ENCODE measurements at regions not wholly inside any gene's neighbourhood (a gene's known extent, or its start where the extent isn't known, plus 50 kb on each side); places are given as distances from the start of the nearest gene placed in this dataset.
A peak's percentile ranks its signal among the peaks of the same experiment; 100 is the strongest.

DNA sequence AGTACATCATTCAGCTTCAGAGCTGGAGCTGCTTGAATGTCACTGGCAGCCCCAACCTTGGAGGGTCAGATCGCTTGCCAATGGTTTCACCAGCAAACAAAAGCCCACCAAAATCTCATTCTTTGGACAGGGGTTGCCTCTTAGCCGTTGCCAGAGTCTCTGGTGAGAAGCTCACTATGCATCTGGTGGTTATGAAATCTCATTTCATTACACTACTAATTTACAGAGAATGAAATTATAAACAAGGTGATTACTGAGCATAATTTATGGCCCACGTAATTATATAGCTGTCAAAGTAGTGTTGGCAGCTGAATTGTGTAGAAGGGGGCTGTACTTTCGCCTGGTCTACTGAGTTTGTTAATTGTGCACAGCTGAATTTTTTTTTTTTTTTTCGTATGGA lies 688.9 kb upstream of the KIF2B start:
- no peaks in the 10 kb centered on the region for H3K4me1 ChIP-seq
- no peak overlapping the region for H3K27ac ChIP-seq
- DNase-seq, result peak in 1 of 2 donors; percentile 4
- H3K4me3 ChIP-seq, result no peak overlapping the region
- no peak for TF ChIP-seq EP300 (IDR thresholded peaks at IDR 0.05)
- no peaks in the 10 kb centered on the region for H3K36me3 ChIP-seq
- WGBS, 5 donors, result 39 to 53% (median 52%) methylated on average over 5 of the region's 5 CpGs
- H3K27me3 ChIP-seq, result no peaks in the 10 kb centered on the region
- H3K9me3 ChIP-seq, result no peaks in the 10 kb centered on the region
- intact Hi-C loops (cut with DNase I; ENCODE audit: low total_unique reads), result no loop called here

DNA sequence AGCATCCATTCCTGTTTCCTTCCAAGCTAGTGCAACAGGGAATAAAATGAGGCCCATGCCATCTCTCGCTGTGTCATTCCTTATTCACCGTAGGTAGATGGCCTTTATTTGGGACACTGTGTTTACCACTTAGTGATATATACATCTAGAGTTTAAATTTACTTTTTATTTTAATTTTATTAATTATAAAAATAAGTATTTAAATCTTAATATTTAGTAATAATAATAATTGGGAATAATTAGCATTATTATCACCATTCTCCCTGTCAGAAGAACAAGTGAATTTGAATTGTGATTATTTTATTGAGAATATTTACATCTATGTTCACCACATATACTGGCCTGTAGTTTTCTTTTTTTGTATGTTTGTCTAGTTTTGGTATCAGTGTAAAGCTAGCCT lies 692.9 kb upstream of the KIF2B start:
- WGBS, 5 donors, result 94 to 100% (median 97%) methylated on average over 2 of the region's 2 CpGs
- no peak overlapping the region for H3K27ac ChIP-seq

DNA sequence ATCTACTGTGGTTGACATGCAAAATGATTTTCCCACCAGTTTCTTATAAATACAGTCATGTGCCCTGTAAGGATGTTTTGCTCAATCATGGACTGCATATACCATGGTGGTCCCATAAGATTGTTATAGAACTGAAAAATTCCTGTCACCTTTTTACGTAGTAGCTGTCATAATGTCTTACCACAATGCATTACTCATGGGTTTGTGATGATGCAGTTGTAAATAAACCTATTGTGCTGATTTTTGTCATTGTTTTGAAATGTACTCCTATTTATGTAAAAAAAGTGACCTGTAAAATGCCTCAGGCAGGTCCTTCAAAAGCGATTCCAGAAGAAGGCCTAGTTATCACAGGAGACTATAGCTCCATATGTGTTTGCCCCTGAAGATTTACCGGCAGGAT lies 695.4 kb upstream of the KIF2B start:
- Histone ChIP-seq H3K9me3 (no peaks in the 10 kb centered on the region), H3K4me3 (no peak overlapping the region), H3K27ac (no peak overlapping the region), H3K36me3 (no peaks in the 10 kb centered on the region), H3K4me1 (no peaks in the 10 kb centered on the region), H3K27me3 (no peaks in the 10 kb centered on the region)
- no peak for DNase-seq
- TF ChIP-seq POLR2A (IDR thresholded peaks at IDR 0.05) (no peak), POLR2AphosphoS5 (IDR thresholded peaks at IDR 0.05) (no peak), EP300 (IDR thresholded peaks at IDR 0.05) (no peak)
- TF ChIP-seq, protein P1, sequence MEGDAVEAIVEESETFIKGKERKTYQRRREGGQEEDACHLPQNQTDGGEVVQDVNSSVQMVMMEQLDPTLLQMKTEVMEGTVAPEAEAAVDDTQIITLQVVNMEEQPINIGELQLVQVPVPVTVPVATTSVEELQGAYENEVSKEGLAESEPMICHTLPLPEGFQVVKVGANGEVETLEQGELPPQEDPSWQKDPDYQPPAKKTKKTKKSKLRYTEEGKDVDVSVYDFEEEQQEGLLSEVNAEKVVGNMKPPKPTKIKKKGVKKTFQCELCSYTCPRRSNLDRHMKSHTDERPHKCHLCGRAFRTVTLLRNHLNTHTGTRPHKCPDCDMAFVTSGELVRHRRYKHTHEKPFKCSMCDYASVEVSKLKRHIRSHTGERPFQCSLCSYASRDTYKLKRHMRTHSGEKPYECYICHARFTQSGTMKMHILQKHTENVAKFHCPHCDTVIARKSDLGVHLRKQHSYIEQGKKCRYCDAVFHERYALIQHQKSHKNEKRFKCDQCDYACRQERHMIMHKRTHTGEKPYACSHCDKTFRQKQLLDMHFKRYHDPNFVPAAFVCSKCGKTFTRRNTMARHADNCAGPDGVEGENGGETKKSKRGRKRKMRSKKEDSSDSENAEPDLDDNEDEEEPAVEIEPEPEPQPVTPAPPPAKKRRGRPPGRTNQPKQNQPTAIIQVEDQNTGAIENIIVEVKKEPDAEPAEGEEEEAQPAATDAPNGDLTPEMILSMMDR (IDR thresholded peaks at IDR 0.05), result no peak
- 81 to 87% (median 86%) methylated on average over 3 of the region's 3 CpGs for WGBS, 5 donors
- intact Hi-C loops (cut with DNase I; ENCODE audit: low total_unique reads), result no loop called here

More for the DNA sequence above, 692.9 kb upstream of the KIF2B start:
- TF ChIP-seq POLR2A (IDR thresholded peaks at IDR 0.05) (no peak), POLR2AphosphoS5 (IDR thresholded peaks at IDR 0.05) (no peak), EP300 (IDR thresholded peaks at IDR 0.05) (no peak)
- TF ChIP-seq, protein P1 (IDR thresholded peaks at IDR 0.05), result no peak
- intact Hi-C loops (cut with DNase I; ENCODE audit: low total_unique reads), result no loop called here
- Histone ChIP-seq H3K4me1 (no peaks in the 10 kb centered on the region), H3K27me3 (no peaks in the 10 kb centered on the region), H3K4me3 (no peak overlapping the region), H3K9me3 (no peaks in the 10 kb centered on the region), H3K36me3 (no peaks in the 10 kb centered on the region)
- no peak for DNase-seq

DNA sequence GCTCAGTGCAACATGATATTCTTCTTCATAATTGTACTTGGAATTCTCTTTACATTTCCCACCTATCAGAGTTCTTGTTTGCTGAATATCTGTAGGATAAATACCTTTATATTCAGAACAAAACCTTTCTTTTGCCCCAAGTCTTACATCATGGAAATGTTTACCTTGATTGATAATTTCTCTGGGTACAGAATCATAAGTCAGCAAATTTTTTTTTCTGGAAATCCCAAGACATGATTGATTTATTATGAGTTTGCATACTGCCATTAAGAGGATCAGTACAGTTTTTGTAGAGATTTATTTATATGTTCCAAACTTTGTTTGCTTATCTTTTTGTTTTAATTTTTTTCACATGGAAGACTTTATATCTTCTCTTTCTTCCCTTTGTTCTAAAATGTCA lies 699.8 kb upstream of the KIF2B start:
- intact Hi-C loops (cut with DNase I; ENCODE audit: low total_unique reads), result no loop called here
- Histone ChIP-seq H3K4me1 (no peaks in the 10 kb centered on the region), H3K9me3 (peaks cover 0 to under 1% (median 0%) of the 10 kb centered on the region in 4 donors), H3K4me3 (no peak overlapping the region), H3K27ac (no peak overlapping the region), H3K27me3 (no peaks in the 10 kb centered on the region), H3K36me3 (no peaks in the 10 kb centered on the region)
- TF ChIP-seq, protein P1 (IDR thresholded peaks at IDR 0.05), result no peak
- no peak for TF ChIP-seq EP300 (IDR thresholded peaks at IDR 0.05)
- no peak for TF ChIP-seq POLR2A (IDR thresholded peaks at IDR 0.05)
- no peak for TF ChIP-seq POLR2AphosphoS5 (IDR thresholded peaks at IDR 0.05)
- no peak for DNase-seq

DNA sequence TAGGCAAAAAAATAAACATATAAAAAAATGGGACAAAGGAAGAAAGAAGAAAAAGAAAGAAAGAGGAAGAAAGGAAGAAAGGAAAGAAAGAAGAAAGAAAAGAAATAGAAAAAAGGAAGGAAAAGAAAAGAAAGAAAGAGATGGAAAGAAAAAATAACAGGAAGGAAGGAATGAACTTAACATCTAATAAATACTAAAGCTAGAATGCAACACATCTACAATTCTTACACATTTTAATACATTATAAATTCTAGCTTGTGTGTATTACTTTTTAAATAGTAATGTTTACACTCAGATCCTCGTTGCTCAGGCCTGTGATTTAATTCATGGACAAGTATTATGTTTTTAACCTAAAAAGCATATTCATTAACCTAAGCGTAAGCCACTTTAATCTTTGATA lies 703.0 kb upstream of the KIF2B start:
- H3K4me3 ChIP-seq, result no peak overlapping the region
- WGBS, 5 donors, result 51 to 56% (median 55%) methylated on average over 2 of the region's 2 CpGs
- peaks cover 0 to 14% (median 5%) of the 10 kb centered on the region in 4 donors for H3K9me3 ChIP-seq
- H3K4me1 ChIP-seq, result no peaks in the 10 kb centered on the region
- no peak for TF ChIP-seq POLR2A (IDR thresholded peaks at IDR 0.05)
- TF ChIP-seq, protein P1 (IDR thresholded peaks at IDR 0.05), result no peak
- no peak for TF ChIP-seq EP300 (IDR thresholded peaks at IDR 0.05)
- TF ChIP-seq POLR2AphosphoS5 (IDR thresholded peaks at IDR 0.05), result no peak
- H3K27me3 ChIP-seq, result no peaks in the 10 kb centered on the region
- H3K27ac ChIP-seq, result no peak overlapping the region
- no peak for DNase-seq
- H3K36me3 ChIP-seq, result no peaks in the 10 kb centered on the region
- intact Hi-C loops (cut with DNase I; ENCODE audit: low total_unique reads), result no loop called here

Data from stomach (tissue), 8 donors.